GM23248 (cell line): ENCODE measurements at regions not wholly inside any gene's neighbourhood (a gene's known extent, or its start where the extent isn't known, plus 50 kb on each side); places are given as distances from the start of the nearest gene placed in this dataset.

Source experiments
- DNase-seq: peaks from one replicate; pipeline ENCODE4 v3.0.0-alpha.2; 2015
- H2AFZ ChIP-seq: fragments of 200-600 bp; sonication (generic); 2 replicates; pipeline ENCODE4 v1.6.1; 2016; ENCODE audit warnings: antibody characterized with exemption
- H3F3A ChIP-seq: fragments of 200-600 bp; sonication (generic); 2 replicates; pipeline ENCODE4 v1.6.1; 2016; ENCODE audit warnings: mild to moderate bottlenecking, antibody characterized with exemption, mixed run types; ENCODE audit not compliant: insufficient read depth
- H3K27ac ChIP-seq: fragments of 200-600 bp; sonication (generic); 2 replicates; pipeline ENCODE4 v1.5.1; 2016; ENCODE audit warnings: mild to moderate bottlenecking
- H3K27me3 ChIP-seq: fragments of 200-600 bp; sonication (generic); replicated peaks from 2 replicates; pipeline ENCODE4 v1.6.1; 2016; ENCODE audit warnings: mild to moderate bottlenecking; ENCODE audit not compliant: insufficient read depth
- H3K36me3 ChIP-seq: fragments of 200-600 bp; sonication (generic); 2 replicates; pipeline ENCODE4 v1.6.1; 2016; ENCODE audit warnings: low read depth, mild to moderate bottlenecking
- H3K4me1 ChIP-seq: fragments of 200-600 bp; sonication (generic); 2 replicates; pipeline ENCODE4 v1.6.1; 2016; ENCODE audit warnings: mild to moderate bottlenecking; ENCODE audit not compliant: insufficient read depth
- H3K4me2 ChIP-seq: fragments of 200-600 bp; sonication (generic); one replicate; pipeline ENCODE4 v1.6.1; 2016; ENCODE audit warnings: mild to moderate bottlenecking; ENCODE audit not compliant: unreplicated experiment
- H3K4me3 ChIP-seq: fragments of 200-600 bp; sonication (generic); 2 replicates; pipeline ENCODE4 v1.5.1; 2016; ENCODE audit warnings: mild to moderate bottlenecking
- H3K79me2 ChIP-seq: fragments of 200-600 bp; sonication (generic); 2 replicates; pipeline ENCODE4 v1.6.1; 2016; ENCODE audit warnings: mild to moderate bottlenecking; ENCODE audit not compliant: insufficient read depth
- H3K9ac ChIP-seq: fragments of 200-600 bp; sonication (generic); 2 replicates; pipeline ENCODE4 v1.6.1; 2016; ENCODE audit warnings: mild to moderate bottlenecking
- H3K9me2 ChIP-seq: fragments of 200-600 bp; sonication (generic); 2 replicates; pipeline ENCODE4 v1.6.1; 2016; ENCODE audit warnings: mixed run types, mild to moderate bottlenecking, moderate library complexity; ENCODE audit not compliant: insufficient read depth
- H3K9me3 ChIP-seq: fragments of 200-600 bp; sonication (generic); one replicate; pipeline ENCODE4 v1.6.1; 2017; ENCODE audit warnings: low read depth
- H4K20me1 ChIP-seq: fragments of 200-600 bp; sonication (generic); 2 replicates; pipeline ENCODE4 v1.6.0; 2016; ENCODE audit not compliant: insufficient read depth
- EZH2 ChIP-seq: fragments of 200-600 bp; sonication (generic); IDR thresholded peaks from 2 replicates; pipeline ENCODE4 v1.6.1; 2018; ENCODE audit warnings: antibody characterized with exemption, mild to moderate bottlenecking; ENCODE audit not compliant: insufficient read depth, poor library complexity, severe bottlenecking
- EZH2phosphoT487 ChIP-seq: fragments of 200-600 bp; sonication (generic); IDR thresholded peaks from 2 replicates; pipeline ENCODE4 v1.6.1; 2018; ENCODE audit warnings: antibody characterized with exemption, moderate library complexity, mild to moderate bottlenecking, low read depth; ENCODE audit not compliant: insufficient read depth
- WGBS, 2 experiments: methylation state at CpG; one replicate each; pipeline ENCODE4 v1.1.6; 2015 to 2017; ENCODE audit warnings: low lambda C conversion rate in 2 of 2, low coverage in 1 of 2; ENCODE audit errors: missing lambda C conversion rate in 2 of 2; 5-methylcytosine and 5-hydroxymethylcytosine counted together
- in situ Hi-C: fragments of 300-500 bp; cut with MboI; formaldehyde crosslinking; loops from 2 replicates; pipeline ENCODE4 v1.15.0; 2020

GRCh38 chr1:112067989-112068388 lies 78.5 kb upstream of the KCND3 start:
- H3K9me3 ChIP-seq: no peaks in the 10 kb centered on the region
- no peaks in the 10 kb centered on the region for H3K27me3 ChIP-seq
- H3K36me3 ChIP-seq: no peaks in the 10 kb centered on the region
- WGBS, 2 experiments: 14 to 45% methylated on average over 1 of the region's 1 CpG
- no peak overlapping the region for H3K9ac ChIP-seq
- in situ Hi-C loops: no loop called here
- H2AFZ ChIP-seq: no peak overlapping the region
- no peaks in the 10 kb centered on the region for H3K9me2 ChIP-seq
- H3K27ac ChIP-seq: no peak overlapping the region
- H3K79me2 ChIP-seq: no peaks in the 10 kb centered on the region
- no peaks in the 10 kb centered on the region for H3F3A ChIP-seq
- no peaks in the 10 kb centered on the region for H4K20me1 ChIP-seq
- H3K4me1 ChIP-seq: no peaks in the 10 kb centered on the region
- no peak overlapping the region for H3K4me3 ChIP-seq
- TF ChIP-seq EZH2phosphoT487 (no peak), EZH2 (no peak)
- no peak overlapping the region for H3K4me2 ChIP-seq
- no peak for DNase-seq

DNA sequence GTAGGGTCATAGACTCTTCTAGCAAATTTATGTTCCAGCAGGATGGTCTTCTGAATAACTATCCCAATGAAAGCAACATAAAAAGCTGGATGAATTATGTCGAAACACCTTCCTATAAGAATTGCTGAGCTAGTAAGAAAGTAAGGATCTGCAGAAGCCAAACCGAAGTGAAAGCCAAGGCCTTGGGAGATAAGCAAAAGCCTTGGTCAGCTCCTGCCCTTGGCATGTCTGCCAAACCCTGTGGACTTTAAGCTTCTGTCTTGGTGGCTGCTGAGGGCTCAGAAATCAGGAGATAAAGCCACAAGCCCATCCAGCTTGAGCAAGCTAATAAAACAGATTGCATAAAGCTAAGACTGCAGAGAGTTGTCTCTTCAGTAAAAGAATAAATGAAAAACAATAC lies 81.2 kb upstream of the KCND3 start:
- 13 to 14% methylated on average over 2 of the region's 2 CpGs for WGBS, 2 experiments
- no peaks in the 10 kb centered on the region for H3K27me3 ChIP-seq
- H2AFZ ChIP-seq: no peak overlapping the region
- no peak overlapping the region for H3K4me2 ChIP-seq
- in situ Hi-C loops: no loop called here
- no peak for DNase-seq
- H3K9me3 ChIP-seq: no peaks in the 10 kb centered on the region
- H3K36me3 ChIP-seq: no peaks in the 10 kb centered on the region
- H3K27ac ChIP-seq: no peak overlapping the region
- H3K9me2 ChIP-seq: no peaks in the 10 kb centered on the region
- no peaks in the 10 kb centered on the region for H3K4me1 ChIP-seq
- no peaks in the 10 kb centered on the region for H3F3A ChIP-seq
- no peak overlapping the region for H3K9ac ChIP-seq
- H3K79me2 ChIP-seq: no peaks in the 10 kb centered on the region
- H3K4me3 ChIP-seq: no peak overlapping the region
- no peaks in the 10 kb centered on the region for H4K20me1 ChIP-seq
- no peak for TF ChIP-seq EZH2
- TF ChIP-seq EZH2phosphoT487: no peak

DNA sequence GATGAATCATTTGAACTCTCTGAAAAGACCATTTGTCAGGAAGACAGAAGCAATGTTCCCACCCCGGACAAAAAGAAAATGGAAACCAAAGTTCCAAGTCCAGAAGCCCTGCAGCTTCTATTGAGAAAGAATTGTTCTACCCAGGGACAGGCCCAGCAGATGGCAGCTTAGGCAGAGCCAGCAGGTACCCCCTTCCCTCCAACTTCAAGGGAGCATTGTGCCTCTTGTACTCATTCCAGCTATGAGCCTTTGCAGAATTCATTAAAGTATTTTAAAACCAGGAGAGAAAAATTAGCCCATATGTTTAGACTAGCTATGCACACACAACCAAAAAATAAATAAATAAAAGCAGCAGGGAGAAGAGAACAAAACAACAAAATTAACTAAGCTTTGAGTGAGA lies 85.2 kb upstream of the KCND3 start:
- DNase-seq: no peak
- WGBS, 2 experiments: 0% methylated on average over 1 of the region's 1 CpG
- in situ Hi-C loops: no loop called here

GRCh38 chr1:112075566-112075965 lies 86.1 kb upstream of the KCND3 start:
- H3K9me3 ChIP-seq: no peaks in the 10 kb centered on the region
- in situ Hi-C loops: no loop called here
- no peak overlapping the region for H3K4me2 ChIP-seq
- no peak overlapping the region for H3K27ac ChIP-seq
- no peaks in the 10 kb centered on the region for H3F3A ChIP-seq
- no peak for TF ChIP-seq EZH2
- no peak for TF ChIP-seq EZH2phosphoT487
- no peaks in the 10 kb centered on the region for H4K20me1 ChIP-seq
- H3K27me3 ChIP-seq: no peaks in the 10 kb centered on the region
- WGBS, 2 experiments: 21% methylated on average over 1 of the region's 1 CpG; no CpG with 5 or more reads in 1 of the 2 experiments
- H3K36me3 ChIP-seq: no peaks in the 10 kb centered on the region
- H3K4me3 ChIP-seq: no peak overlapping the region
- no peaks in the 10 kb centered on the region for H3K9me2 ChIP-seq
- H2AFZ ChIP-seq: no peak overlapping the region
- H3K4me1 ChIP-seq: no peaks in the 10 kb centered on the region
- no peaks in the 10 kb centered on the region for H3K79me2 ChIP-seq
- no peak for DNase-seq
- no peak overlapping the region for H3K9ac ChIP-seq

More for the DNA sequence above, 85.2 kb upstream of the KCND3 start:
- H2AFZ ChIP-seq: no peak overlapping the region
- no peak overlapping the region for H3K4me3 ChIP-seq
- no peak for TF ChIP-seq EZH2phosphoT487
- no peak for TF ChIP-seq EZH2
- H3K79me2 ChIP-seq: no peaks in the 10 kb centered on the region
- no peaks in the 10 kb centered on the region for H4K20me1 ChIP-seq
- H3K9me2 ChIP-seq: no peaks in the 10 kb centered on the region
- H3K27ac ChIP-seq: no peak overlapping the region
- no peak overlapping the region for H3K4me2 ChIP-seq
- no peaks in the 10 kb centered on the region for H3F3A ChIP-seq
- H3K4me1 ChIP-seq: no peaks in the 10 kb centered on the region
- H3K9me3 ChIP-seq: no peaks in the 10 kb centered on the region
- no peaks in the 10 kb centered on the region for H3K36me3 ChIP-seq
- no peak overlapping the region for H3K9ac ChIP-seq
- no peaks in the 10 kb centered on the region for H3K27me3 ChIP-seq

GRCh38 chr1:112079446-112079845 lies 90.0 kb upstream of the KCND3 start:
- Histone ChIP-seq H4K20me1 (no peaks in the 10 kb centered on the region), H3K4me2 (no peak overlapping the region), H3K9me3 (no peaks in the 10 kb centered on the region), H3K9ac (no peak overlapping the region), H3K9me2 (no peaks in the 10 kb centered on the region), H3K79me2 (no peaks in the 10 kb centered on the region), H2AFZ (no peak overlapping the region), H3K36me3 (no peaks in the 10 kb centered on the region), H3K27ac (no peak overlapping the region), H3K27me3 (no peaks in the 10 kb centered on the region), H3F3A (no peaks in the 10 kb centered on the region), H3K4me3 (no peak overlapping the region), H3K4me1 (no peaks in the 10 kb centered on the region)
- TF ChIP-seq EZH2 (no peak), EZH2phosphoT487 (no peak)
- DNase-seq: no peak
- in situ Hi-C loops: no loop called here
- 0% methylated on average over 2 of the region's 2 CpGs for WGBS, 2 experiments
